DMS 273 (cell line): ENCODE measurements at regions not wholly inside any gene's neighbourhood (a gene's known extent, or its start where the extent isn't known, plus 50 kb on each side); places are given as distances from the start of the nearest gene placed in this dataset.
"Not testable (repeated sequence)": the region's sequence is repeated elsewhere in the genome, so short reads cannot be mapped to it uniquely, and the experiment has no call there.

ENCODE experiments used
- DNase-seq: peaks from one replicate; lab custom pipeline; 2025; ENCODE audit not compliant: unreplicated experiment; lab: John Stamatoyannopoulos, UW

GRCh38 chr6:137798846-137799245 is 68.2 kb upstream of the TNFAIP3 start:
- no peak for DNase-seq

DNA sequence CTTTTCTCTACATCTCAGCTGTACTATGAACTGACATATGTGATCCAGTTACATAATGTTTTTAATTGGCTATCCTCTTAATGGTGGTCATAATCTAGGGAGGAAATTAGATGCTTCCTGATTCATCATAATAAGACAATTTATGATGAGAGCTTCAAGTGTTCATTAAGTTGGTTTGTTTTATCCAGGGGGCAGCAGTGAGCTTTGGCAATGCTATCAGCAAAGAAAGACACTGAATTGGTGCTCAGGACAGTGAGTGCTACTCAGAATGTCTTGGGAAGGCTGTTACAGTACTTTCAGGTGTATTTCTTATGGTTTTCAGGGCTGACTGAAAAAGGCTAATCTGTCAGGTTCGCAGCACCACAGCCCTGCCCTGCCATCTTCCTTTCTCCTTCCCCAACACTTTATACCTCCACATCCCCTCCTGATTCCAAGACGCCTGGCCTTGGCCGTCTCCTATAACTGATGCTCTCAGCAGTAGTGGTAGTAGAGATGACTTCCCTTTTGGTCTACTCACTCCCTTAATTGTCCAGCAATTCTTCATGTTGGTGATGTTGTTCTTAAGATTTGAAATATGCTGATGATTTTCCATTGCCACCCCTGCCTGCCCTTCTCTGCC is 67.0 kb upstream of the TNFAIP3 start:
- peak; percentile 72 for DNase-seq

GRCh38 chr6:137800762-137801161 is 66.3 kb upstream of the TNFAIP3 start:
- no peak for DNase-seq

- no peak for DNase-seq
These were observed 65.5 kb upstream of the TNFAIP3 start for GRCh38 chr6:137801352-137802114.

DNA sequence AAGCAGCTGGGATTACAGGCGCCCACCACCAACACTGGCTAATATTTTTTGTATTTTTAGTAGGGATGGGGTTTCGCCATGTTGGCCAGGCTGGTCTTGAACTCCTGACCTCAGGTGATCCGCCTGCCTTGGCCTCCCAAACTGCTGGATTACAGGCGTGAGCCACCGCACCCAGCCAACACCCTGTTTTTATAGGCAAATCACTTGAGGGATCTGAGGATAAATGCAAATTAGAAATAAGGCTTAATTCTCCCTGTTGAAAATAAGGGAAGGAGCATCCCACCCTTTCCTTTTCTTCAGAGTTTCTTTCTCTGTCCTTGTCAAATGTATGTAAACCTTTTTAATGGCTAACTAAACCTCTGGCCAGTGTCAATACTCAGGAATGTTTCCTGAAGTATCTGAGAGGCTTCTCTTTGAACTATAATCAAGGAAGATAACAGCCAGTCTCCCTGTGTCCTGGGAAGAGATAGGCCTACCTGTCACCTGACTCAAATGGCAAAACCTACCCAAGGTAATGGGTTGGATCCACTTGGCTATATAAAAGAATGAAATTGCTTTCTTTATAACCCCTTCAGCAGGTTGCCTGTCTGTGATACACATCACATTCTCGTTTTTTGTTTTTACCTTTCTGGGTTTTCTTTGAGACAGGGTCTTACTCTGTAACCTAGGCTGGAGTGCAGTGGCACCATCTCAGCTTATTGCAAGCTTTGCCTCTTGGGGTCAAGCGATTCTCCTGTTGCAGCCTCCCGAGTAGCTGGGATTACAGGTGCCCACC is 64.5 kb upstream of the TNFAIP3 start:
- DNase-seq: no peak

DNA sequence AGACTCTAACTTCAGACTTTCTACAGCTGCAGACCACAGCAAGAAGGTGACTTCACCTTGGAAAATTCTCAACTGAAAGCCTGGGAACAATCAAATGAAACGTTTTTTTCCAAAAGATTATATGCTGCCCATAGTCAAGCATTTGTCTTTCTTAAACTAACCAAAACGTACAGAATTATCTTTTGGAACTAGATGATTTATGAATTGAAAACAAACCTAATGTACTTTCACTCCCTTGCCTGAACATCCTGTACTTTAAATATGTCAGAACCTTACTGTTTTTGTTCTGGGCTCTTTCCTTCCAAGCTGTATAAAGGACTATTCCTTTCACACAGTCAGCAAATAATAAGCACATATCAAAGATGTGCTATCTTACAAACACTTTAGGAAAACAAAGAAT is 62.4 kb upstream of the TNFAIP3 start:
- no peak for DNase-seq

DNA sequence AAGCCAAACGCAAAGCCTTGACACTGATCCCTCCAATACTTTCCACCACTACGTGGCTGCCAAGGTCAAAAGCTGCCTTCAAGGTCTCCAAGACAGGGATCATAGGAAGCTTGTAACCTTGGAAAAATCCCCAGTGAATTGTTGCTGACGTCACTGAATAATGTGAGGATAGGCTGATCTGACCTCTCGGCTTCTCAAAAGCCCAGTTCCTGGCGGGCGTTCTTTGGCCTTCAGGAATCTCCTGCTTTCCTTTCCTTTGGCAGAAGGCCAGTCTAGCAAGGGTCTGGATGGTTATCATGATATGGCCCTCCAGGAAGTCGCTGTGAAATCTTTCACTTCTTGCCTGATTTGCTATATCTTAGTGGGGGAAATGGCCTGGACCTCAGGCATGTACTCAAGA is 61.4 kb upstream of the TNFAIP3 start:
- no peak for DNase-seq

DNA sequence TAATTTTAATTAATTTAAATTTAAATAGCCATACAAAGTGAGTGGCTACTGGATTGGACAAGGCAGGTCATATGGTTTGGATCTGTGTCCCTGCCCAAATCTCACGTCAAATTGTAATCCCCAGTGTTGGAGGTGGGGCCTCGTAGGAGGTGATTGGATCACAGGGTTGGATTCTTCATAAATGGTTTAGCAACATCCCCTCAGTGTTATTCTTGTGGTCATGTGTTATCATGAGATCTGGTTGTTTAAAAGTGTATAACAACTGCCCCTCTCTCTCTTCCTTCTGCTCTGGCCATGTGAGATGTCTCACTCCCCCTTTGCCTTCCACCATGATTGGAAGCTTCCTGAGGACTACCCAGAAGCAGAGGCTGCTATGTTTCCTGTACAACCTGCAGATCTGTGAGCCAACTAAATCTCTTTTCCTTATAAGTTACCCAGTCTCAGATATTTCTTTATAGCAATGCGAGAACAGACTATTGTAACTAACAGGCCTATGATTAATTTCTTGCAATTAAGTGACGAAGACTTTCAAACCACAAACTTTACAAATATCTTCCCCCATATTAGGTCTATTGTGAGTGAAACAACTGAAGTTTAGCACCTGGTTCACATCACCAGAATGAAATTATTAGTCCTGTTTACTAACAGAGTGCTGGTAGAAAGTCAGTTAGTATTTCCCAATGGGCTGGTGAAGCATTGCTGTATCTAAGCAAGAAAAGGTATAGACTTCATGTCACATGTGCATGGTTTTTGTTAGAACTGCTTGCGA is 60.0 kb upstream of the TNFAIP3 start:
- DNase-seq: no peak

DNA sequence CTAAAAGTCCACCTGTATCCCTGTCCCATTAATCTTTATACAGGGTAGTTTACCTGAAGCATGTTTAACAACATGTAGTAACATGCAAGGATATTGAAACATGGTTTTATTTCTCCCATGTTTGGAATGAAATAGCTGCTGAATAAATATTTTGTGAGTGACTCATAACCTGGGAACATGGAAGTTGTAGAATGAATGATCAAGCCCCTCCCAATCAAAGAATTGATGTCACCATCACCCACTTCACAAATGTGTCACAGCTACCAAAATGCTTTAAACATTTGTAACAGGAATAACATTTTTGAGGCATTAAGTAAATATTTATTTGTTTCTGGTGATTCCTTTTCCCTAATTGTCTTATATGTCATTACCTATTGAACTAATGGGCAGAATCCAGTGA is 58.9 kb upstream of the TNFAIP3 start:
- no peak for DNase-seq

- no peak for DNase-seq
These were observed 58.2 kb upstream of the TNFAIP3 start for GRCh38 chr6:137808836-137809315.

- DNase-seq: not testable (repeated sequence)
These were observed 57.0 kb upstream of the TNFAIP3 start for GRCh38 chr6:137809895-137810553.

- DNase-seq: no peak
These were observed 56.4 kb upstream of the TNFAIP3 start for GRCh38 chr6:137810554-137811120.

GRCh38 chr6:137811121-137811915 is 55.7 kb upstream of the TNFAIP3 start:
- peak; percentile 13 for DNase-seq

GRCh38 chr6:137811916-137812553 is 55.0 kb upstream of the TNFAIP3 start:
- DNase-seq: no peak

- no peak for DNase-seq
These were observed 53.6 kb upstream of the TNFAIP3 start for GRCh38 chr6:137813308-137813970.

DNA sequence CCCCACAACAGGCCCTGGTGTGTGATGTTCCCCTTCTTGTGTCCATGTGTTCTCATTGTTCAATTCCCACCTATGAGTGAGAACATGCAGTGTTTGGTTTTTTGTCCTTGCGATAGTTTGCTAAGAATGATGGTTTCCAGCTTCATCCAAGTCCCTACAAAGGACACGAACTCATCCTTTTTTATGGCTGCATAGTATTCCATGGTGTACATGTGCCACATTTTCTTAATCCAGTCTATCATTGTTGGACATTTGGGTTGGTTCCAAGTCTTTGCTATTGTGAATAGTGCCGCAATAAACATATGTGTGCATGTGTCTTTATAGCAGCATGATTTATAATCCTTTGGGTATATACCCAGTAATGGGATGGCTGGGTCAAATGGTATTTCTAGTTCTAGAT is 53.0 kb upstream of the TNFAIP3 start:
- DNase-seq: not testable (repeated sequence)

DNA sequence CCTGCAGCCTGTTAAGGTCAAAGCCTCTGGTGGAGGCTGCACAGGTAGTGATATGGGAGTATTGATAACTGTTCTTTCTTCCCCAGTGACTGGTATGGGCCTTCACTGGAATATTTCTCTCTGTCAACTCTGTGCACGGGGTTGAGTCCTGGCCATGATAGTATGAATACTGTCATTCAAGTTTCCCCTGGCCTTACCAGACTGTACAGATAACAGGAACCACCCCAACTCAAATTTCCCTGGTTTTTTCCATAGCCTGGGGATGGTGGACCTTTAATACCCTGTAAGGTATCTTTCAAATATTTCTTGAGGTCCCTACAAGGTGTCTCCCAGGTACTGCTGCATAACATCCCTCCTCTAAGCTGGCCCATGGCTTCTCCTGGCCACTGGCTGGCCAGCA is 51.4 kb upstream of the TNFAIP3 start:
- DNase-seq: no peak

GRCh38 chr6:137816133-137816579 is 50.9 kb upstream of the TNFAIP3 start:
- DNase-seq: no peak
